HAP-1 (cell line): ENCODE measurements at regions not wholly inside any gene's neighbourhood (a gene's known extent, or its start where the extent isn't known, plus 50 kb on each side); places are given as distances from the start of the nearest gene placed in this dataset.

Experiments
- DNase-seq, 2 experiments: peaks; one replicate each; pipeline ENCODE4 v3.0.0-alpha.2; 2016 to 2020; ENCODE audit warnings: low spot score in 2 of 2
- H3K27me3 ChIP-seq: fragments of 250-450 bp; sonication (Bioruptor Pico); 2 replicates; pipeline ENCODE4 v1.5.1; 2020; ENCODE audit warnings: low read depth, mild to moderate bottlenecking, moderate library complexity
- H3K36me3 ChIP-seq: fragments of 250-450 bp; sonication (Bioruptor Pico); replicated peaks from 2 replicates; pipeline ENCODE4 v1.5.1; 2020; ENCODE audit warnings: mild to moderate bottlenecking
- H3K4me1 ChIP-seq: fragments of 250-450 bp; sonication (Bioruptor Pico); 2 replicates; pipeline ENCODE4 v1.5.1; 2020; ENCODE audit warnings: mild to moderate bottlenecking
- H3K4me3 ChIP-seq: fragments of 250-450 bp; sonication (Bioruptor Pico); 2 replicates; pipeline ENCODE4 v1.5.1; 2020; ENCODE audit warnings: mild to moderate bottlenecking, moderate library complexity
- H3K9me3 ChIP-seq: fragments of 250-450 bp; sonication (Bioruptor Pico); 2 replicates; pipeline ENCODE4 v1.5.1; 2020; ENCODE audit warnings: mild to moderate bottlenecking, moderate library complexity
- in situ Hi-C: fragments of 300-500 bp; cut with MboI; formaldehyde crosslinking; loops from 3 replicates; pipeline ENCODE4 v1.14.3; 2020; ENCODE audit warnings: low sequenced_read_pairs, inconsistent platforms, mixed read lengths

GRCh38 chr14:23828616-23829015, 125.0 kb upstream of the DHRS4 start:
- Histone ChIP-seq H3K4me3 (no peak overlapping the region), H3K9me3 (no peaks in the 10 kb centered on the region), H3K4me1 (no peaks in the 10 kb centered on the region), H3K36me3 (no peaks in the 10 kb centered on the region), H3K27me3 (no peaks in the 10 kb centered on the region)
- in situ Hi-C loops, result no loop called here
- DNase-seq, result no peak

GRCh38 chr14:23829736-23830471, 123.7 kb upstream of the DHRS4 start:
- in situ Hi-C loops, result no loop called here

GRCh38 chr14:23831596-23831995, 122.0 kb upstream of the DHRS4 start:
- Histone ChIP-seq H3K9me3 (no peaks in the 10 kb centered on the region), H3K4me1 (no peaks in the 10 kb centered on the region), H3K36me3 (no peaks in the 10 kb centered on the region), H3K27me3 (no peaks in the 10 kb centered on the region), H3K4me3 (no peak overlapping the region)
- no peak for DNase-seq
- in situ Hi-C loops, result no loop called here

More at GRCh38 chr14:23829736-23830471, 123.7 kb upstream of the DHRS4 start:
- no peaks in the 10 kb centered on the region for H3K27me3 ChIP-seq
- no peaks in the 10 kb centered on the region for H3K36me3 ChIP-seq
- no peak overlapping the region for H3K4me3 ChIP-seq
- no peak for DNase-seq
- no peaks in the 10 kb centered on the region for H3K4me1 ChIP-seq
- no peaks in the 10 kb centered on the region for H3K9me3 ChIP-seq

- Histone ChIP-seq H3K27me3 (no peaks in the 10 kb centered on the region; the same call in 1 of the 2 replicates), H3K4me3 (no peak overlapping the region), H3K4me1 (no peaks in the 10 kb centered on the region), H3K36me3 (no peaks in the 10 kb centered on the region), H3K9me3 (no peaks in the 10 kb centered on the region)
- in situ Hi-C loops, result no loop called here
- DNase-seq, result no peak
These were observed 91.9 kb upstream of the DHRS4 start for GRCh38 chr14:23861666-23862065.

GRCh38 chr14:23862513-23862912, 91.1 kb upstream of the DHRS4 start:
- no peak for DNase-seq
- Histone ChIP-seq H3K36me3 (no peaks in the 10 kb centered on the region), H3K4me1 (no peaks in the 10 kb centered on the region), H3K27me3 (no peaks in the 10 kb centered on the region; the same call in 1 of the 2 replicates), H3K4me3 (no peak overlapping the region), H3K9me3 (no peaks in the 10 kb centered on the region)
- in situ Hi-C loops, result no loop called here

GRCh38 chr14:23863836-23864235, 89.7 kb upstream of the DHRS4 start:
- no peak for DNase-seq
- H3K4me1 ChIP-seq, result no peaks in the 10 kb centered on the region
- in situ Hi-C loops, result no loop called here
- no peaks in the 10 kb centered on the region for H3K36me3 ChIP-seq
- H3K27me3 ChIP-seq, result no peaks in the 10 kb centered on the region; the same call in 1 of the 2 replicates
- H3K9me3 ChIP-seq, result no peaks in the 10 kb centered on the region
- no peak overlapping the region for H3K4me3 ChIP-seq

GRCh38 chr14:23864259-23864658, 89.3 kb upstream of the DHRS4 start:
- Histone ChIP-seq H3K36me3 (no peaks in the 10 kb centered on the region), H3K9me3 (no peaks in the 10 kb centered on the region), H3K27me3 (no peaks in the 10 kb centered on the region; the same call in 1 of the 2 replicates), H3K4me3 (no peak overlapping the region), H3K4me1 (no peaks in the 10 kb centered on the region)
- in situ Hi-C loops, result no loop called here
- DNase-seq, result no peak

- Histone ChIP-seq H3K4me3 (no peak overlapping the region), H3K27me3 (no peaks in the 10 kb centered on the region; the same call in 1 of the 2 replicates), H3K9me3 (no peaks in the 10 kb centered on the region), H3K4me1 (no peaks in the 10 kb centered on the region), H3K36me3 (no peaks in the 10 kb centered on the region)
- no peak for DNase-seq
- in situ Hi-C loops, result no loop called here
These were observed 88.7 kb upstream of the DHRS4 start for GRCh38 chr14:23864861-23865260.

- DNase-seq, result no peak
- no peaks in the 10 kb centered on the region for H3K9me3 ChIP-seq
- H3K27me3 ChIP-seq, result no peaks in the 10 kb centered on the region; the same call in 1 of the 2 replicates
- no peaks in the 10 kb centered on the region for H3K36me3 ChIP-seq
- in situ Hi-C loops, result no loop called here
- H3K4me1 ChIP-seq, result no peaks in the 10 kb centered on the region
- no peak overlapping the region for H3K4me3 ChIP-seq
These were observed 88.1 kb upstream of the DHRS4 start for GRCh38 chr14:23865502-23865901.

- H3K9me3 ChIP-seq, result no peaks in the 10 kb centered on the region
- H3K27me3 ChIP-seq, result no peaks in the 10 kb centered on the region; the same call in 1 of the 2 replicates
- H3K4me3 ChIP-seq, result no peak overlapping the region
- DNase-seq, result no peak
- no peaks in the 10 kb centered on the region for H3K36me3 ChIP-seq
- no peaks in the 10 kb centered on the region for H3K4me1 ChIP-seq
- in situ Hi-C loops, result no loop called here
These were observed 87.3 kb upstream of the DHRS4 start for GRCh38 chr14:23866269-23866668.

GRCh38 chr14:23869078-23869719, 84.4 kb upstream of the DHRS4 start:
- Histone ChIP-seq H3K9me3 (no peaks in the 10 kb centered on the region), H3K4me3 (no peak overlapping the region), H3K27me3 (0 out of 2 replicates have a peak, but pooled peaks cover 2% of the 10 kb centered on the region), H3K36me3 (no peaks in the 10 kb centered on the region), H3K4me1 (no peaks in the 10 kb centered on the region)
- DNase-seq, result no peak
- in situ Hi-C loops, result no loop called here

GRCh38 chr14:23876160-23876750, 77.3 kb upstream of the DHRS4 start:
- Histone ChIP-seq H3K9me3 (no peaks in the 10 kb centered on the region), H3K27me3 (0 out of 2 replicates have a peak, but pooled peaks cover 2% of the 10 kb centered on the region), H3K4me3 (no peak overlapping the region), H3K4me1 (no peaks in the 10 kb centered on the region), H3K36me3 (no peaks in the 10 kb centered on the region)
- no peak for DNase-seq
- in situ Hi-C loops, result no loop called here

- no peaks in the 10 kb centered on the region for H3K36me3 ChIP-seq
- H3K4me3 ChIP-seq, result no peak overlapping the region
- no peaks in the 10 kb centered on the region for H3K9me3 ChIP-seq
- H3K27me3 ChIP-seq, result no peaks in the 10 kb centered on the region
- H3K4me1 ChIP-seq, result no peaks in the 10 kb centered on the region
- in situ Hi-C loops, result no loop called here
- DNase-seq, result no peak
These were observed 76.5 kb upstream of the DHRS4 start for GRCh38 chr14:23877111-23877510.

GRCh38 chr14:23877538-23878180, 75.9 kb upstream of the DHRS4 start:
- Histone ChIP-seq H3K27me3 (no peaks in the 10 kb centered on the region), H3K9me3 (no peaks in the 10 kb centered on the region), H3K4me1 (no peaks in the 10 kb centered on the region), H3K4me3 (no peak overlapping the region), H3K36me3 (no peaks in the 10 kb centered on the region)
- in situ Hi-C loops, result no loop called here
- DNase-seq, result no peak
